ENCODE measurements at regions not wholly inside any gene's neighbourhood (a gene's known extent, or its start where the extent isn't known, plus 50 kb on each side); places are given as distances from the start of the nearest gene placed in this dataset.

- no peak overlapping the region for H3K4me3 ChIP-seq (ENCODE audit: low read depth, low read length)
- CTCF ChIA-PET, result no interaction called here
- H3K27me3 ChIP-seq (ENCODE audit: control insufficient read depth, insufficient read depth, low read length), result no peaks in the 10 kb centered on the region
- no peak for TF ChIP-seq CTCF (IDR thresholded peaks at IDR 0.05; ENCODE audit: insufficient read depth, low read depth, low read length)
- H3K36me3 ChIP-seq (ENCODE audit: control insufficient read depth, insufficient read depth, low read length), result no peaks in the 10 kb centered on the region
- DNase-seq (ENCODE audit: low read depth), result no peak
- POLR2A ChIA-PET, result no interaction called here
These were observed 129.4 kb upstream of the SRD5A2 start for GRCh38 chr2:31710121-31710520.

- no peak for DNase-seq (ENCODE audit: low read depth)
- ChIA-PET POLR2A (no interaction called here), CTCF (no interaction called here)
- TF ChIP-seq CTCF (IDR thresholded peaks at IDR 0.05; ENCODE audit: insufficient read depth, low read depth, low read length), result no peak
- no peaks in the 10 kb centered on the region for H3K27me3 ChIP-seq (ENCODE audit: control insufficient read depth, insufficient read depth, low read length)
- no peaks in the 10 kb centered on the region for H3K36me3 ChIP-seq (ENCODE audit: control insufficient read depth, insufficient read depth, low read length)
- H3K4me3 ChIP-seq (ENCODE audit: low read depth, low read length), result no peak overlapping the region
These were observed 127.3 kb upstream of the SRD5A2 start for GRCh38 chr2:31707992-31708391.

GRCh38 chr2:31704561-31705212 is 123.9 kb upstream of the SRD5A2 start:
- ChIA-PET CTCF (interaction anchor here (0.6 kb wide), 1 partner anchor 25 kb away, joined by 3 read pairs; no protein-coding TSS in a partner anchor), POLR2A (no interaction called here)
- Histone ChIP-seq H3K4me3 (ENCODE audit: low read depth, low read length) (no peak overlapping the region), H3K36me3 (ENCODE audit: control insufficient read depth, insufficient read depth, low read length) (no peaks in the 10 kb centered on the region), H3K27me3 (ENCODE audit: control insufficient read depth, insufficient read depth, low read length) (no peaks in the 10 kb centered on the region)
- DNase-seq (ENCODE audit: low read depth), result no peak
- no peak for TF ChIP-seq CTCF (IDR thresholded peaks at IDR 0.05; ENCODE audit: insufficient read depth, low read depth, low read length)

- Histone ChIP-seq H3K36me3 (ENCODE audit: control insufficient read depth, insufficient read depth, low read length) (no peaks in the 10 kb centered on the region), H3K4me3 (ENCODE audit: low read depth, low read length) (no peak overlapping the region), H3K27me3 (ENCODE audit: control insufficient read depth, insufficient read depth, low read length) (no peaks in the 10 kb centered on the region)
- DNase-seq (ENCODE audit: low read depth), result no peak
- POLR2A ChIA-PET, result no interaction called here
- CTCF ChIA-PET, result no interaction called here
- TF ChIP-seq CTCF (IDR thresholded peaks at IDR 0.05; ENCODE audit: insufficient read depth, low read depth, low read length), result no peak
These were observed 122.5 kb upstream of the SRD5A2 start for GRCh38 chr2:31703253-31703652.

- H3K27me3 ChIP-seq (ENCODE audit: control insufficient read depth, insufficient read depth, low read length), result no peaks in the 10 kb centered on the region
- no peak for DNase-seq (ENCODE audit: low read depth)
- H3K4me3 ChIP-seq (ENCODE audit: low read depth, low read length), result no peak overlapping the region
- POLR2A ChIA-PET, result no interaction called here
- TF ChIP-seq CTCF (IDR thresholded peaks at IDR 0.05; ENCODE audit: insufficient read depth, low read depth, low read length), result no peak
- CTCF ChIA-PET, result interaction anchor here (0.8 kb wide), 1 partner anchor 39 kb away, joined by 3 read pairs; no protein-coding TSS in a partner anchor
- no peaks in the 10 kb centered on the region for H3K36me3 ChIP-seq (ENCODE audit: control insufficient read depth, insufficient read depth, low read length)
These were observed 118.0 kb upstream of the SRD5A2 start for GRCh38 chr2:31698722-31699121.

Measured in BJ (cell line).